Activated naive CD8-positive, alpha-beta T cell treated with anti-CD3 and anti-CD28 coated beads, Interleukin-2, amount 10 ng/mL, durations not matched to agents 7 days and 5 days (primary cell): ENCODE measurements at regions not wholly inside any gene's neighbourhood (a gene's known extent, or its start where the extent isn't known, plus 50 kb on each side); places are given as distances from the start of the nearest gene placed in this dataset.

Experiments
- ATAC-seq: fragments of 150-1000 bp; cut with Tn5 transposase; one replicate; pipeline ENCODE4 v1.10.0; 2021; ENCODE audit warnings: low read depth, moderate library complexity
- POLR2A ChIA-PET: fragments of 350-600 bp; sonication (Branson Sonifier 250); formaldehyde crosslinking; loops from one replicate; lab custom pipeline; 2021; ENCODE audit warnings: antibody characterized with exemption; lab: Charles Lee
- DNase-seq: peaks from one replicate; pipeline ENCODE4 v3.0.0; 2021
- H3K27ac Mint-ChIP-seq: one replicate; pipeline ENCODE4 v1.8.0; 2022; ENCODE audit warnings: mild to moderate bottlenecking, mixed read lengths
- H3K27me3 Mint-ChIP-seq: one replicate; pipeline ENCODE4 v1.8.0; 2022; ENCODE audit warnings: mild to moderate bottlenecking, moderate library complexity, mixed read lengths
- H3K36me3 Mint-ChIP-seq: one replicate; pipeline ENCODE4 v1.8.0; 2021; ENCODE audit warnings: mild to moderate bottlenecking, mixed read lengths
- H3K4me1 Mint-ChIP-seq: one replicate; pipeline ENCODE4 v1.8.0; 2021; ENCODE audit warnings: mixed read lengths
- H3K4me3 Mint-ChIP-seq: one replicate; pipeline ENCODE4 v1.8.0; 2022; ENCODE audit warnings: mild to moderate bottlenecking, moderate library complexity, mixed read lengths
- H3K9me3 Mint-ChIP-seq: one replicate; pipeline ENCODE4 v1.8.0; 2021; ENCODE audit warnings: mixed read lengths

DNA sequence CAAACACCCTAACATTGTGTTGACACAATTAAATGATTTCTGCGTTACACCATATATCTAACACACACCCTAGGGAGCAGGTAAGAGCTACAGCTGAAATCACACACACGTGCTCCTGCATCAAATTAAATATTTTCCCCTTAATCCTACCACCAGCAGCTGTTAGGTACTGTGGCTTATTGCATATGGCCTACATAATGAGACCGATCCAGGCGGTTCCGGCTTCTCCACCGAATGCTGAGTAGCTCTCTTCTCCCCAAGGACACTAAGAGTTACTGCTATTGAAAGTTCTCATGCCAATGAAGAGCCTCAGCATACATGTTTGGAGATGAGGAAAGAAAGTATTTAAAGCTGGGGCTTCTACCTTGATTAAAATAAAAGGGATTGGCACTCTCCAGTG is 472.2 kb upstream of the STXBP6 start:
- ATAC-seq: no peak
- Mint-ChIP-seq H3K4me3 (no peak overlapping the region), H3K27me3 (no peaks in the 10 kb centered on the region), H3K27ac (no peak overlapping the region), H3K4me1 (no peaks in the 10 kb centered on the region), H3K9me3 (no peaks in the 10 kb centered on the region), H3K36me3 (no peaks in the 10 kb centered on the region)
- POLR2A ChIA-PET: no interaction called here
- DNase-seq: no peak

DNA sequence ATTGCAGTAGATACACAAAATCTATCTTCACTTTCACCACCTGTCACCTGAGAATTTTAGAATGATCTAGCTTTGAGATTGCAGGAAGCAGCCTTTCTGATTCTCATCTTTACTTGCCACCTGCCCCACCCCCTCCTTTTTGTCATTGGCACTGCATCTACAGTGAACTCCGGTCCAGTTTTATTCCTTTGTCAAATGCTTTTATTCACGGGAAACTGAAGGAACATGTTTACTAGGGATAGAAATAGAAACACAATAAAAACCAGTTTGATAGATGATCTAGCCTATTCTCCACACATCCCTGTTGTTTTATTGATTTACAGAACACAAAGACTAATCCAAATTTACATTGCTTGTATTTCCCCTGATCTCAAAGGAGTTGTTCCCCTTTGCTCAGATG is 471.7 kb upstream of the STXBP6 start:
- ATAC-seq (no peak), DNase-seq (no peak)
- POLR2A ChIA-PET: no interaction called here
- Mint-ChIP-seq H3K27ac (no peak overlapping the region), H3K36me3 (no peaks in the 10 kb centered on the region), H3K9me3 (no peaks in the 10 kb centered on the region), H3K27me3 (no peaks in the 10 kb centered on the region), H3K4me3 (no peak overlapping the region), H3K4me1 (no peaks in the 10 kb centered on the region)

DNA sequence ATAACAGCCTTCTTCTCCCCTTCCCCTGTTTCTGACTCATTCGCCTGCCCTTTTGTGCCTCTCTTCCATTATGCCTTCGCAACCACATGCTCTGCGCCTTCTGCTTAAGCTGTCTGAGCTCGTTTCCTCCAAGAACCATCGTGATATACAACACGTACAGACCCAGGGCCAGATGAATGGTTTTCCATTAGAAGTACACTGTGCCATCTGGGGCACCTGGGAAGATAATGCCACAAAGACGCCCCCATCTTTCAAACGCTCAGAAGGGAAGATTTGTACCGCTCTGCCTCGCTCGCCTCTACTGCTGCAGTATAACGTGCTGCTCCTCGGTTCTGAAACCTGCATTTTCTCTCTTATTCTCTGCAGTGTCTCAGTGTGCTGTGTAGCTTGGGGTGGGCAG is 470.9 kb upstream of the STXBP6 start:
- ATAC-seq (no peak), DNase-seq (no peak)
- H3K27ac Mint-ChIP-seq: no peak overlapping the region
- no peaks in the 10 kb centered on the region for H3K27me3 Mint-ChIP-seq
- H3K36me3 Mint-ChIP-seq: no peaks in the 10 kb centered on the region
- no peaks in the 10 kb centered on the region for H3K4me1 Mint-ChIP-seq
- peaks cover 3% of the 10 kb centered on the region for H3K9me3 Mint-ChIP-seq
- no peak overlapping the region for H3K4me3 Mint-ChIP-seq
- POLR2A ChIA-PET: no interaction called here

GRCh38 chr14:25518364-25518763 is 468.4 kb upstream of the STXBP6 start:
- H3K27ac Mint-ChIP-seq: no peak overlapping the region
- H3K36me3 Mint-ChIP-seq: no peaks in the 10 kb centered on the region
- ATAC-seq (no peak), DNase-seq (no peak)
- no peaks in the 10 kb centered on the region for H3K4me1 Mint-ChIP-seq
- no peak overlapping the region for H3K4me3 Mint-ChIP-seq
- no peaks in the 10 kb centered on the region for H3K27me3 Mint-ChIP-seq
- peaks cover 7% of the 10 kb centered on the region for H3K9me3 Mint-ChIP-seq
- POLR2A ChIA-PET: no interaction called here

- DNase-seq (no peak), ATAC-seq (no peak)
- H3K4me1 Mint-ChIP-seq: no peaks in the 10 kb centered on the region
- H3K9me3 Mint-ChIP-seq: peaks cover 8% of the 10 kb centered on the region
- POLR2A ChIA-PET: no interaction called here
- no peak overlapping the region for H3K4me3 Mint-ChIP-seq
- H3K27me3 Mint-ChIP-seq: no peaks in the 10 kb centered on the region
- H3K27ac Mint-ChIP-seq: no peak overlapping the region
- no peaks in the 10 kb centered on the region for H3K36me3 Mint-ChIP-seq
Measured at GRCh38 chr14:25516838-25517237, 466.9 kb upstream of the STXBP6 start.

DNA sequence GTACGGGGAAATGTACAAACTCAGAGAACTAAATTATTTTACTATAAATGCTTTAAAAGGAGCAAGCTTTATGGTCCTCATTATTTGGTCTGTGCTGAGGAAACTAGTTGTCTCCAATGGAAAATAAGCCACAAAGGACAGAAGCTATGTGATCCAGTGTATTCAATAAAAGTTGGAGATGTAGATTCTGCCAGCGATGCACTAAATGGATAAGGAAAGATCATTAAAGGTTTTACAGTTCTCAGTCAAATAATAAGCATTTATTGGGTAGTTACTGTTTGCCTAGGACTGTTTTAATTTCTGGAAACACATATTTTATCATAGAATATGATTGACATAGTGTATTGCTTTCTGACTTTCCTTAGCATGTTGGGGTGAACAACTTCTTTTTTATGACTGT is 458.9 kb upstream of the STXBP6 start:
- POLR2A ChIA-PET: no interaction called here
- Mint-ChIP-seq H3K36me3 (no peaks in the 10 kb centered on the region), H3K9me3 (peaks cover 1% of the 10 kb centered on the region)

GRCh38 chr14:25501749-25502148 is 451.8 kb upstream of the STXBP6 start:
- Mint-ChIP-seq H3K4me3 (no peak overlapping the region), H3K4me1 (no peaks in the 10 kb centered on the region), H3K27me3 (no peaks in the 10 kb centered on the region), H3K36me3 (no peaks in the 10 kb centered on the region), H3K27ac (no peak overlapping the region), H3K9me3 (no peaks in the 10 kb centered on the region)
- no peak for DNase-seq
- POLR2A ChIA-PET: no interaction called here
- ATAC-seq: no peak

More for the DNA sequence above, 458.9 kb upstream of the STXBP6 start:
- no peaks in the 10 kb centered on the region for H3K27me3 Mint-ChIP-seq
- H3K4me3 Mint-ChIP-seq: no peak overlapping the region
- DNase-seq (no peak), ATAC-seq (no peak)
- no peaks in the 10 kb centered on the region for H3K4me1 Mint-ChIP-seq
- H3K27ac Mint-ChIP-seq: no peak overlapping the region

GRCh38 chr14:25488961-25489360 is 439.0 kb upstream of the STXBP6 start:
- Mint-ChIP-seq H3K36me3 (no peaks in the 10 kb centered on the region), H3K4me3 (no peak overlapping the region), H3K27me3 (no peaks in the 10 kb centered on the region), H3K4me1 (no peaks in the 10 kb centered on the region), H3K9me3 (no peaks in the 10 kb centered on the region), H3K27ac (no peak overlapping the region)
- POLR2A ChIA-PET: no interaction called here
- ATAC-seq (no peak), DNase-seq (no peak)

DNA sequence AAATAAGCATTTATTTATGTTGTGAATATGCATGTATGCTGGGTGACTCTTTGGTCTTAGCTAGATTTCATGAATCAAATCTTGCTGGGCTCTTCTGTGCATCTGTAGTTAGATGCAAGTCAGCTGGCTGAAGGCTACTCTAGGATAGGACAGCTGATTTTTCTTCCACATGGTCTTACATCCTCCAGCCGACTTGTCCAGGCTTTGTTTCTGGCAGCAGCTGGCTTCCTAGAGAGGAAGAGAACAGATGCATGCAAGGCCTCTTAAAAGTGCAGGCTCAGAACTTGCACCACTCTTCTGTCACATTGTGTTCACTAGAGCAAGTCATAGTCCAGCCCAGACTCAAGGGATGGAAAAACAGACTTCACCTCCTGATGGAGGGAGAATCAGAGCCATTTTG is 435.4 kb upstream of the STXBP6 start:
- H3K36me3 Mint-ChIP-seq: no peaks in the 10 kb centered on the region
- H3K27me3 Mint-ChIP-seq: no peaks in the 10 kb centered on the region
- no peak overlapping the region for H3K4me3 Mint-ChIP-seq

GRCh38 chr14:25484906-25485305 is 435.0 kb upstream of the STXBP6 start:
- Mint-ChIP-seq H3K36me3 (no peaks in the 10 kb centered on the region), H3K4me3 (no peak overlapping the region), H3K4me1 (no peaks in the 10 kb centered on the region), H3K27ac (no peak overlapping the region), H3K9me3 (no peaks in the 10 kb centered on the region), H3K27me3 (no peaks in the 10 kb centered on the region)
- POLR2A ChIA-PET: no interaction called here
- DNase-seq (no peak), ATAC-seq (no peak)

More for the DNA sequence above, 435.4 kb upstream of the STXBP6 start:
- no peaks in the 10 kb centered on the region for H3K4me1 Mint-ChIP-seq
- H3K9me3 Mint-ChIP-seq: no peaks in the 10 kb centered on the region
- no peak overlapping the region for H3K27ac Mint-ChIP-seq
- POLR2A ChIA-PET: no interaction called here
- ATAC-seq (no peak), DNase-seq (no peak)

DNA sequence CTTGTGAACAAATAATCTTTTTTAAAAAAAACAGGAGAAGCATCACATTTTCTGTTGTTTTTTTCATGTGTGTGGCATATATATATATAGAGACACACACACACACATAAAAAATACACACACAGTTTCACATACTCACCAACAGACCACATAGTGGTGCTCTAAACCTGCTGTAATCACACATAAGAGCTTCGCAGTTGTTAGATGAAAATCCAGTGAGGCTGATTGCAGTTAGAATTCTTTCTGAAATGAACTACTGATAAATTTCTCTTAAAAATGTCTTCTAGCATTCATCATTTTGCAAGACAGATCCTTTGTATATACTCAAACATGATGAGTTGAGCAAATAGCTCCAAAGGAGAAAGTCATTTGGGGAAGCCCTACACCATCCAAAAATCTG is 434.3 kb upstream of the STXBP6 start:
- H3K27ac Mint-ChIP-seq: no peak overlapping the region
- no peaks in the 10 kb centered on the region for H3K27me3 Mint-ChIP-seq
- POLR2A ChIA-PET: no interaction called here
- no peaks in the 10 kb centered on the region for H3K36me3 Mint-ChIP-seq
- no peak for DNase-seq
- no peaks in the 10 kb centered on the region for H3K4me1 Mint-ChIP-seq
- ATAC-seq: no peak
- no peaks in the 10 kb centered on the region for H3K9me3 Mint-ChIP-seq
- no peak overlapping the region for H3K4me3 Mint-ChIP-seq

DNA sequence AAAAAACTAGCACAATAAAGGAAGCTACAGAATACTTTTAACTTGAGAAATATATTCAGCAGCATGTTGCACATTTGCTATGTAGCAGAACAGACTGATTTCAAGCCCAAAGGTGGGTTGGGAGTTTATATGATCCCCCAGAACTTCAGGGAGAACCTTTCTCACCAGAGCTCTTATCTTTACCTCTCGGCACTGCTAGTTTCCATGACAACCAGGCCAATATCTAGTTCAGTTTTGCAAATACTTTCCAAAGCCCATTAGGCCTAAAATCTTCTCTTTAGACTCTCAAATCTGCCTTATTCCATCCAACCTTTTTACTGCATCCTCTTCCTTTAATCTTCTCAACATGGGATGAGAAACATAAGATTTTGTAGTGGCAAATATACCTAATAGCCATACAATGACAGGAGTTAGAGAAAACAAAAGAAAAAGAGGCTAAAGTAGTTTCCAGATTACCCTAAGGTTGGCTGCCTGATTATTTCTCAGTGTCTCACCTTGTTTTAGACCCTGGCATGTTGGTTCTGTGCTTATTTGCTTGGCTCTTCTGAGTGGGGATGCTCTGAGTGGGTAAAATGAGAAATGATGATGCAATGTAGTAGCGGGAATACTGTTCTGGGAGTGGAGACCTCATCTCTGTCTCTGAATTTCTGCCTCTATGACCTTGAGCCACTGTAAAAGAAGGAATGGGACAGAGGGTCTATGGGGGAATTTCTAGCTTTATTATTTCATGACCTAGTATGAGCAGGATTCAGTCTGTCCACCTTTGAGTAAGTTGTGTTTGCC is 427.6 kb upstream of the STXBP6 start:
- ATAC-seq (no peak), DNase-seq (no peak)
- H3K36me3 Mint-ChIP-seq: no peaks in the 10 kb centered on the region
- no peaks in the 10 kb centered on the region for H3K27me3 Mint-ChIP-seq
- POLR2A ChIA-PET: no interaction called here
- H3K4me3 Mint-ChIP-seq: no peak overlapping the region
- H3K27ac Mint-ChIP-seq: no peak overlapping the region
- H3K9me3 Mint-ChIP-seq: peaks cover 3% of the 10 kb centered on the region
- H3K4me1 Mint-ChIP-seq: no peaks in the 10 kb centered on the region

DNA sequence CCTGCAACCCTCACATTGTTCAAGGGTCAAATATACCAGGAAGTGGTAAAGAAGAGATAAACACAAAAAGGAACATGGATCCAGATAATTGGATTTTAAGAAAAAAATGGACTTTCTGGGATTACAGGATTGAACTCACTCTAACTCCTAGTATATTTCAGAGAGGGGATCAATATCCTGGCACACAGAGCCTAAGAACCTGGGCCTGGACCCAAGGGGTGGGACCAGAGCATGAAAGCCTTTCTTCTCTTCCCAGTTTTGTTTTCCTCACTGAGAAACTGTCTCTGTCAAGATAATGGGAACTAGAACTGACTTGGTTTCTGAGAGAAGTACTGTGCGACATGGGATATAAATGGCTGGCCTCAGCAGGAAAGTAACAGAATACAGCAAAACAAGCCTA is 422.8 kb upstream of the STXBP6 start:
- POLR2A ChIA-PET: no interaction called here
- Mint-ChIP-seq H3K4me3 (no peak overlapping the region), H3K27me3 (no peaks in the 10 kb centered on the region)

DNA sequence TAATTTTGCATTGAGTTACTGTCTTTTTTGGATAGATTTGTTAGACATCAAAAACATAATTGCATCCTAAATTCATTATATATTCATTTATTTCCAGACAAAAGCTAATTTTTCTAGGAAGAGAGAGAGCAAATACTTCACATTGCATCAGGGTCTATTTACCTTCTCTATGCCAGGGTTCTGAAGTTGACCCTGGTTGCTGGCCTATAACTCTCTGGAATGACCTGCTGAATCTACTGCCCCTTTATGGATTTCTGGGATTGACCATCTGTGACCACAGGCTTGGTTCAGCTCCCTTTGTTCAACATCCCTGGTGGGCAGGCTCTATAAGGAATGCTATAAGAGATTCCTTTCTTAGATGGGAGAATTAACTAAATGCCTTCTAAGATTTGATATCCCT is 414.8 kb upstream of the STXBP6 start:
- no peak for DNase-seq
- Mint-ChIP-seq H3K27me3 (no peaks in the 10 kb centered on the region), H3K4me3 (no peak overlapping the region), H3K27ac (no peak overlapping the region), H3K4me1 (no peaks in the 10 kb centered on the region), H3K9me3 (no peaks in the 10 kb centered on the region), H3K36me3 (no peaks in the 10 kb centered on the region)
- no peak for ATAC-seq
- POLR2A ChIA-PET: no interaction called here

More for the DNA sequence above, 422.8 kb upstream of the STXBP6 start:
- Mint-ChIP-seq H3K36me3 (no peaks in the 10 kb centered on the region), H3K9me3 (peaks cover 3% of the 10 kb centered on the region), H3K27ac (no peak overlapping the region), H3K4me1 (no peaks in the 10 kb centered on the region)
- ATAC-seq: no peak
- no peak for DNase-seq
